GM18870 (cell line): ENCODE measurements at regions not wholly inside any gene's neighbourhood (a gene's known extent, or its start where the extent isn't known, plus 50 kb on each side); places are given as distances from the start of the nearest gene placed in this dataset.

Experiments
- ATAC-seq: cut with Tn5 transposase; IDR thresholded peaks from one replicate; pipeline ENCODE4 v1.9.1; 2021; ENCODE audit warnings: moderate library complexity; ENCODE audit not compliant: unreplicated experiment

- no peak for ATAC-seq
Observed at GRCh38 chr2:103809941-103810441, 1043.9 kb upstream of the POU3F3 start.

- ATAC-seq: no peak
Observed at GRCh38 chr2:103810875-103811274, 1043.0 kb upstream of the POU3F3 start.

GRCh38 chr2:103814016-103814415 is 1039.9 kb upstream of the POU3F3 start:
- ATAC-seq: no peak

GRCh38 chr2:103815731-103816130 is 1038.2 kb upstream of the POU3F3 start:
- ATAC-seq: no peak

DNA sequence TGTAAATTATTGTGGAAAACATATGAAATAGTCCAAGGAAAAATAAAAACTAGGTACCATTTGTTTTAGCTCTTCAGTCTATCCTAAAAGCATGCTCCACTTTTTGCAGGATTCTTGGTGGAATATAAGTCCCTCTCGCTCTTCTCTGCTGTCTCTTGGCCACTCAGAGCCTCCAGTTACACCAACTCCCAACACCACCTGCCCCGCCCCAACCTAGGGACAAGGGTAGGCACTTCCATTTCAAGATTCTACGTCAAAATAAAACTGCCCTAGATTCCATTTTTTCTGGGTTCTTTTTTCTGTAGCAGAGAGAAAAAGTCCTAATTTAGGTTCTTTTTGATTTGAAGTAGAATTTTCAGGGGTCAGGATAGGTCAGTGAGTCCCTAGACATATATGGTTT is 1036.2 kb upstream of the POU3F3 start:
- ATAC-seq: no peak

- no peak for ATAC-seq
Observed at GRCh38 chr2:103818176-103818575, 1035.7 kb upstream of the POU3F3 start.

GRCh38 chr2:103819599-103819998 is 1034.3 kb upstream of the POU3F3 start:
- no peak for ATAC-seq

DNA sequence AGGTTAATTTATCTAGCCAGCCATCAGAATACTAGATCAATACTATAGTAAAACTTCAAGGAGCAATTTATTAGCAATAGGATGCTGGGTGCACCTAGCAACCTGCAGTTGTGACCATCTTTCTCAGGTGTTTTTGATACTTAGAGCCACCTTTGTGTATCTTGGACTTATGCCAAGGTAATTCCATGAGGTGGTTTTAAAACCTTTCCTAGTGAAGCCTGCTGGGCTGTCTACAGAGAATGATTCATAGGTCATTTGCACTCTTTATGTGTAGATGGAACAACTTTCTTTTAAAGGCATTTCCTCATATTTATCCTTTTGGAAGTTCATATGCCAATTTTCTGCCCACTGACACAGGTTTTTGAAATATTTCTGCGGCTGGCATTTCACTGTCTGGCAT is 1030.1 kb upstream of the POU3F3 start:
- ATAC-seq: no peak

DNA sequence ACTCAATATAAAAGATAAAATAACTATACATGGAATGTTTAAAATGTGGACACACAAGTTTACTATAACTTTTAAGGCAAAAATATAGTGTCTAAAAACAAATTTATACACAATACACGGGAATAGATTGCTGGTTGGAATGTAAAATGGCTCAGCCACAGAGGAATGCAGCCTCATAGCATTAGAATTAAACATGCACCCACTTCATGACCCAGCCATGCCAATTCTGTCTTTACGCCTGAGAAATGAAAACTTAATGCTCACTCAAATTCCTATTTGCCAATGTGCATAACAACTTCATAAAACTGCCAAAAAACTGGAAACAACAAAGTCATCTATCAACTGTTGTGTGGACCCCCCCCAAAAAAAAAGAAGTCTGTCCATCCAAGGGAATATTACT is 1006.6 kb upstream of the POU3F3 start:
- no peak for ATAC-seq

GRCh38 chr2:103859238-103859637 is 994.7 kb upstream of the POU3F3 start:
- ATAC-seq: no peak

- peak; percentile 66 for ATAC-seq
Observed at GRCh38 chr2:103860016-103860415, 993.9 kb upstream of the POU3F3 start.

GRCh38 chr2:103868396-103868795 is 985.5 kb upstream of the POU3F3 start:
- no peak for ATAC-seq

DNA sequence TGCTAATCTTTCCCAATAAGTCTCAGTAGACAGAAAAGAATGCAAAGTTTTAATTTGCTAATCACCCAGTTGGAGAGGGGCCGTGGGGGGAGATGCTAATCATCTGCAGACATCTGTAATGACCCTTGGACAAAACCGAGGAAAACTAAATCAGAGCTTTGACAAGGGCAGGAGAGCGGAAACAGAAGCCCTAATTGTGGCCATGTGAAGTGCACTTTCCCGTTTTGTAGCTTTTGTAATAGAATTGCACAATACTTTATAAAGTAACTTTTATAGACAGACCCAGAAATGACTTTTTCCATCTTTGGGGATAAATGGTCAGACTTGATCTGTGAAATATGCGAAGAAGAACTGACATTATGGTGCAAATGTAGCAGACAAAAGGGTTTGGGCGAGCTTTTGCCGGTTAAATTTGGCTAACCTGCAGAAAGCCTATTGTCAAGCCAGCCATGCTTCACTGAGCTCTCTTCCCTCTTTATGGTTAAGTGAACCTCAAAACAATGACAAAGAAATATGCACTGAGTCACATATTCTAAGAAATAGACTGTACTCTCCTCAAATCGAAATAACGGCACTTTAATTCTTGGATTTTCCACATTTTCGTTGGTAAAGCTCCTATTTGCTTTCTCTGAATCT is 980.1 kb upstream of the POU3F3 start:
- no peak for ATAC-seq

DNA sequence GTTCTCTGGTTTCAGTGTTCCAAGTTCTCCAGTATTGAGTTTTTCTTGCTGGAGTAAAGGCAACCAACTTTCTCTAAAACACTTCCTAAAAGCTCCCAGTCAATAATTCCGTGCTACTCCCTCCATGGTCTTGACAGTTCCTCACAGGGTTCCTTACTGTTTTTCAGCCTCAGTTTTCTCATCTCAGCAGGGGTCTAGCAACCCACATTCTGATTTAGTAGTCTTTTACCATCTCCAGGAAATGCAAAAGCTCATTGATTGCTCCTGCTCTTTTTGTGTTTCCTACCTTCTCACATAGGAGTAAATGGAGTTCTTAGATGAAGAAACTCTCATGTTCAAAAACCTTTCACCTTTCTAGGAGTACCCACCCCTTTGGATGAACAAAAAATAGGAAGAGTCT is 978.8 kb upstream of the POU3F3 start:
- no peak for ATAC-seq

DNA sequence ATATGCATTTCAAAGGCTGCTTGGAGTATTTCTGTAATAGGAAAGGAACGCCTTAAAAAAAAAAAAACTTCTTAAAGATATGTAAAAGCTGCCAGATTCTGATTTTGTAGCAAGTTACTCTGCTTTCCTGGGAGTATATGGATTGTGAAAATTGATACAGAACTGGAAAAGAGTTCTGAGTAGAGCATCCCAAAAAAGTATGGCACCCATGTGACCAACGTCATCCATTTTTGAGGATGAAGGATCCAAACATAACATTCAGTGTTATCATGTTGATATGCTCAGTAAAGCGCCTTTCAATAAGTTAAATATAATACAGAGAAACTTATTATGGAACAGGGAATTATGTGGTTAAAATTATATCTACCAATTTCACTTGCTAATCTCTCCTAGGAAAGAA is 978.4 kb upstream of the POU3F3 start:
- no peak for ATAC-seq

DNA sequence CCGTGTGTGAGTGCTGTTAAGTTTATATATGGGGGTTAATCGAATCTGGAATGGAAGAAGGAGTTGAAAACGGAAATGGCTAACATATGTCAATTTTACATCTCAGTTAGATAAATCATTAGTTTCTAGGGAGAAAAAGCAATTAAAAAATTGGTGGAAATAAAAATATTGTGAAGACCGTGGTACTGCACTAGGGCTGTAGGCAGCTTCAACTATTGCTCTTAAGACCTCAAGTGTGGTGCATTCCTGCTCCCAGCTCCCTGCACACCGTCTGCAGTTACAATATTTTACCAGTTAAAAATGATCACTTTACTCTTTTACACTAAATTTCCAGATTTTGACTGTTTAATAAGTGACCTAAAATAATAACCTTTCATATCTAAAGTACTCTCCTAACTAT is 977.3 kb upstream of the POU3F3 start:
- ATAC-seq: no peak

GRCh38 chr2:103879101-103879500 is 974.8 kb upstream of the POU3F3 start:
- ATAC-seq: no peak

- no peak for ATAC-seq
Observed at GRCh38 chr2:103880081-103880834, 973.7 kb upstream of the POU3F3 start.

DNA sequence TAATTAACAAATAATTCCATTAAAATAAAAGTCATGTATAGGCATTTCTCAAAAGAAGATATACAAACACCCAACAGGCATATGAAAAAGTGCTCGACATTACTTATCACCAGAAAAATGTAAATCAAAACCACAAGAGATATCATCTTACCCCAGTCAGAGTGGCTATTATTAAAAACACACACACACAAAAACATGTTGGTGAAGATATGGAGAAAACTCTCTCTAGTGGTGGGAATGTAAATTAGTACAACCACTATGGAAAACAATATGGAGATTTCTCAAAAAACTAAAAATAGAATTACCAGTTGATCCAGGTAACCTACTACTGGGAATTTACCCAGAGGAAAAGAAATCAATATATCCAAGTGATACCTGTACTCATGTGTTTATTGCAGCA is 966.3 kb upstream of the POU3F3 start:
- no peak for ATAC-seq

- no peak for ATAC-seq
Observed at GRCh38 chr2:103896182-103896581, 957.7 kb upstream of the POU3F3 start.

DNA sequence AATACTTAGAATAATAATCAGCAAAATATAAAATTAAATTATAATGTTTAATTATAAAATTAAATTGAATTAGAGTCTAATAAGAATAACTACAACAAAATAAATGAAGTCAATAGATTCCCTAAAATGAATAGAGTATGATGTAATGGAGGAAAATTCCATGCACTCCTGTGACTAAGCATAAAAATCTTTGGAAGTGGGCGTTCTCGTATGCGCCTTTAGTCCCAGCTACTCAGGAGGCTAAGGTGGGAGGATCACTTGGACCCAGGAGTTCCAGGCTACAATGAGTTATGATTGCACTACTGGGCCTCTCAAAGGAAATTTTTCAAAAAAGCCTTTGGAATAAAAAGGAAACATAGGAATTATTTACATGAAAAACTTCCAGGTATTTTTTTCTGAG is 955.4 kb upstream of the POU3F3 start:
- no peak for ATAC-seq

- ATAC-seq: no peak
Observed at GRCh38 chr2:103902347-103902746, 951.6 kb upstream of the POU3F3 start.

DNA sequence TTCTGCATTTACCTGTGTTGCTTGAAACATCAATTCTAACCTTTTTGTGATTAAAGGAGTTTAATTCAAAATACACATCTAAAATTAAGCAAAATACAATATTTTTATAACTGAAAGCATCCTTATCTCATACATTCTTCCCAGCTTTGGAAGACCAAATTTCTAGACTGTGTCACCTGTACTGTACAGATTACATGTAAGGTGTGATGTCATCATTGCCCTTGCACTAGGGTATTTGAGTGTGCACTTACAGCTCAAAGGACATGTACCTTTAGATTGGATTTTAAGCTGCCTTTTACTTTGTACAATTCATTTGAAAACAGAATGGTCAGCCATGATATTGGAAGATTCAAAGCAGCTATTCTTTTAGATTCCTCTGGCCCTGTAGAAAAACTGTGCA is 932.8 kb upstream of the POU3F3 start:
- ATAC-seq: no peak
